ENCODE measurements at regions not wholly inside any gene's neighbourhood (a gene's known extent, or its start where the extent isn't known, plus 50 kb on each side); places are given as distances from the start of the nearest gene placed in this dataset.

GRCh38 chr4:11165052-11165451 lies 263.6 kb downstream of the HS3ST1 start:
- H3F3A ChIP-seq (ENCODE audit: insufficient read depth, low read length): no peaks in the 10 kb centered on the region
- H3K27me3 ChIP-seq (ENCODE audit: insufficient read depth, low read length): no peaks in the 10 kb centered on the region
- no peaks in the 10 kb centered on the region for H3K36me3 ChIP-seq (ENCODE audit: insufficient read depth, low read length)
- no peaks in the 10 kb centered on the region for H3K9me3 ChIP-seq (ENCODE audit: low read length)
- no peaks in the 10 kb centered on the region for H3K9me2 ChIP-seq (ENCODE audit: low read depth, low read length)
- H4K20me1 ChIP-seq (ENCODE audit: insufficient read depth, low read length): no peaks in the 10 kb centered on the region
- H3K27ac ChIP-seq (ENCODE audit: low read depth, low read length, poor library complexity, severe bottlenecking): no peak overlapping the region
- H2AFZ ChIP-seq (ENCODE audit: low read length): no peak overlapping the region
- H3K4me2 ChIP-seq (ENCODE audit: low read length): no peak overlapping the region
- H3K4me1 ChIP-seq (ENCODE audit: insufficient read depth, low read length, severe bottlenecking): no peaks in the 10 kb centered on the region
- TF ChIP-seq CTCF (IDR thresholded peaks at IDR 0.05; ENCODE audit: low read length): no peak
- no peak for TF ChIP-seq EZH2 (IDR thresholded peaks at IDR 0.05; ENCODE audit: borderline replicate concordance, low read length)
- no peak overlapping the region for H3K4me3 ChIP-seq (ENCODE audit: low read depth, low read length, poor library complexity, severe bottlenecking)
- no peak overlapping the region for H3K9ac ChIP-seq (ENCODE audit: low read length)
- H3K79me2 ChIP-seq (ENCODE audit: insufficient read depth, low read length): no peaks in the 10 kb centered on the region

- Histone ChIP-seq H3K4me1 (ENCODE audit: insufficient read depth, low read length, severe bottlenecking) (no peaks in the 10 kb centered on the region), H2AFZ (ENCODE audit: low read length) (no peak overlapping the region), H3K9ac (ENCODE audit: low read length) (no peak overlapping the region), H3K4me2 (ENCODE audit: low read length) (no peak overlapping the region), H3K9me3 (ENCODE audit: low read length) (no peaks in the 10 kb centered on the region), H3K36me3 (ENCODE audit: insufficient read depth, low read length) (no peaks in the 10 kb centered on the region), H3K27me3 (ENCODE audit: insufficient read depth, low read length) (no peaks in the 10 kb centered on the region), H3K79me2 (ENCODE audit: insufficient read depth, low read length) (no peaks in the 10 kb centered on the region), H3K9me2 (ENCODE audit: low read depth, low read length) (no peaks in the 10 kb centered on the region), H3K4me3 (ENCODE audit: low read depth, low read length, poor library complexity, severe bottlenecking) (no peak overlapping the region), H4K20me1 (ENCODE audit: insufficient read depth, low read length) (no peaks in the 10 kb centered on the region), H3K27ac (ENCODE audit: low read depth, low read length, poor library complexity, severe bottlenecking) (no peak overlapping the region), H3F3A (ENCODE audit: insufficient read depth, low read length) (no peaks in the 10 kb centered on the region)
- TF ChIP-seq CTCF (IDR thresholded peaks at IDR 0.05; ENCODE audit: low read length) (no peak), EZH2 (IDR thresholded peaks at IDR 0.05; ENCODE audit: borderline replicate concordance, low read length) (no peak)
Observed at GRCh38 chr4:11160288-11160687, 268.4 kb downstream of the HS3ST1 start.

GRCh38 chr4:11158971-11159370 lies 269.7 kb downstream of the HS3ST1 start:
- no peaks in the 10 kb centered on the region for H3K36me3 ChIP-seq (ENCODE audit: insufficient read depth, low read length)
- no peaks in the 10 kb centered on the region for H3K79me2 ChIP-seq (ENCODE audit: insufficient read depth, low read length)
- no peak overlapping the region for H3K27ac ChIP-seq (ENCODE audit: low read depth, low read length, poor library complexity, severe bottlenecking)
- TF ChIP-seq EZH2 (IDR thresholded peaks at IDR 0.05; ENCODE audit: borderline replicate concordance, low read length): no peak
- no peak for TF ChIP-seq CTCF (IDR thresholded peaks at IDR 0.05; ENCODE audit: low read length)
- H3K9me2 ChIP-seq (ENCODE audit: low read depth, low read length): no peaks in the 10 kb centered on the region
- H3F3A ChIP-seq (ENCODE audit: insufficient read depth, low read length): no peaks in the 10 kb centered on the region
- no peaks in the 10 kb centered on the region for H3K9me3 ChIP-seq (ENCODE audit: low read length)
- H3K27me3 ChIP-seq (ENCODE audit: insufficient read depth, low read length): no peaks in the 10 kb centered on the region
- H4K20me1 ChIP-seq (ENCODE audit: insufficient read depth, low read length): no peaks in the 10 kb centered on the region
- H3K4me1 ChIP-seq (ENCODE audit: insufficient read depth, low read length, severe bottlenecking): no peaks in the 10 kb centered on the region
- H3K4me2 ChIP-seq (ENCODE audit: low read length): no peak overlapping the region
- H3K4me3 ChIP-seq (ENCODE audit: low read depth, low read length, poor library complexity, severe bottlenecking): no peak overlapping the region
- H3K9ac ChIP-seq (ENCODE audit: low read length): no peak overlapping the region
- no peak overlapping the region for H2AFZ ChIP-seq (ENCODE audit: low read length)

Measured in OCI-LY1 (cell line).